Epithelial cell of proximal tubule (primary cell): ENCODE measurements at regions not wholly inside any gene's neighbourhood (a gene's known extent, or its start where the extent isn't known, plus 50 kb on each side); places are given as distances from the start of the nearest gene placed in this dataset.
"Not testable (repeated sequence)": the region's sequence is repeated elsewhere in the genome, so short reads cannot be mapped to it uniquely, and the experiment has no call there.

ENCODE experiments used
- DNase-seq: peaks from one replicate; pipeline ENCODE4 v3.0.0-alpha.2; 2011; ENCODE audit warnings: low read depth
- H3K4me3 ChIP-seq: 2 replicates; pipeline ENCODE4 v1.5.1; 2011; ENCODE audit warnings: low read depth, mild to moderate bottlenecking, low read length
- TF ChIP-seq, protein P1 (sequence below): conservative IDR thresholded peaks from 2 replicates; pipeline ENCODE4 v1.5.1; 2012; ENCODE audit warnings: low read depth, mild to moderate bottlenecking, low read length

DNA sequence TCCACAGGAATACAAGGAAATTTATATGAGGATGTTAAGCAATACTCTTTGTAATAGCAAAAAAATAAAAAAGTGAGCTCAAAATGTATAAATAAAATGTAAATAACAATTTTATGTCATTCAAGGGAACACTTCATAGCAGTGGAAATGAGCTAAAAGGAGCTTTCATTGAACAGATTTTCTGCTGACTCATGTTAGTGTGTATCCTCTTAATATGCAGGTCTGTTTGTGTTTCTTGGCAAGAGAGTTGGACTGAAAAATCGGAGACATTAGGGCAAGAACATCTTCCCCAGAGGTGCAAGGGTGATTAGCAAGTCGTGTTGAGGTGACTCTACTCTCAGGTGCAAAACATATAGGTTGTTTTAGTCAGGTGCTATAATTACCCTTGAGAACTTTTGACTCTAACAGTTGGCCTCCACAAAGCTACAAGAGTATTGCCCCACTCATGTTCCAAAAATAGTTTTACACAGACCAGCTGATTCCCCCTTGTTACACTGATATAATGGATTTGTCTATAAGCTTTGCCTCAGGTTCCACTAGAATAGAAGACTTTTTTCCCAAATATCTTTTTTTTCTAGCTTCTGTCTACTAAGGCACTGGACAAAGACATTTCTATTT, 702.9 kb downstream of the TENT5A start:
- no peak overlapping the region for H3K4me3 ChIP-seq
- no peak for DNase-seq
- TF ChIP-seq, protein P1, sequence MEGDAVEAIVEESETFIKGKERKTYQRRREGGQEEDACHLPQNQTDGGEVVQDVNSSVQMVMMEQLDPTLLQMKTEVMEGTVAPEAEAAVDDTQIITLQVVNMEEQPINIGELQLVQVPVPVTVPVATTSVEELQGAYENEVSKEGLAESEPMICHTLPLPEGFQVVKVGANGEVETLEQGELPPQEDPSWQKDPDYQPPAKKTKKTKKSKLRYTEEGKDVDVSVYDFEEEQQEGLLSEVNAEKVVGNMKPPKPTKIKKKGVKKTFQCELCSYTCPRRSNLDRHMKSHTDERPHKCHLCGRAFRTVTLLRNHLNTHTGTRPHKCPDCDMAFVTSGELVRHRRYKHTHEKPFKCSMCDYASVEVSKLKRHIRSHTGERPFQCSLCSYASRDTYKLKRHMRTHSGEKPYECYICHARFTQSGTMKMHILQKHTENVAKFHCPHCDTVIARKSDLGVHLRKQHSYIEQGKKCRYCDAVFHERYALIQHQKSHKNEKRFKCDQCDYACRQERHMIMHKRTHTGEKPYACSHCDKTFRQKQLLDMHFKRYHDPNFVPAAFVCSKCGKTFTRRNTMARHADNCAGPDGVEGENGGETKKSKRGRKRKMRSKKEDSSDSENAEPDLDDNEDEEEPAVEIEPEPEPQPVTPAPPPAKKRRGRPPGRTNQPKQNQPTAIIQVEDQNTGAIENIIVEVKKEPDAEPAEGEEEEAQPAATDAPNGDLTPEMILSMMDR: no peak

DNA sequence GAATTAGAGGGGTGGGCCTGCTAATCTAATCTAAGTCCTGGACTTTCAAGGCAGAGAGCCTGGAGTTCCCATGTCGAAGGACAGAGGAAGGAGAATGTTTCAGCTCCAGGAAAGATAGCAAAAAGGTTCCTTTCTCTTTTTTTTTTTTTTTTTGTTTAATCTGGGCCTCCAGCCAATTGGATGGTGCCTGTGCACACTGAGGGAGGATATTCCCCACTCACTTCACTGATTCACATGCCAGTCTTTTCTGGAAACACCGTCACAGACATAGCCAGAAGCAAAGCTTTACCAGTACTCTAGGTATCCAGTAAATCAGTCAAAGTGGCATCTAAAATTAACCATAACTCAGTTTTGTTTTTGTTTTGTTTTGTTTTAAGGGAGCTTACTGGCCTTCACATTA, 721.1 kb downstream of the TENT5A start:
- DNase-seq: no peak
- no peak overlapping the region for H3K4me3 ChIP-seq
- TF ChIP-seq, protein P1: no peak

DNA sequence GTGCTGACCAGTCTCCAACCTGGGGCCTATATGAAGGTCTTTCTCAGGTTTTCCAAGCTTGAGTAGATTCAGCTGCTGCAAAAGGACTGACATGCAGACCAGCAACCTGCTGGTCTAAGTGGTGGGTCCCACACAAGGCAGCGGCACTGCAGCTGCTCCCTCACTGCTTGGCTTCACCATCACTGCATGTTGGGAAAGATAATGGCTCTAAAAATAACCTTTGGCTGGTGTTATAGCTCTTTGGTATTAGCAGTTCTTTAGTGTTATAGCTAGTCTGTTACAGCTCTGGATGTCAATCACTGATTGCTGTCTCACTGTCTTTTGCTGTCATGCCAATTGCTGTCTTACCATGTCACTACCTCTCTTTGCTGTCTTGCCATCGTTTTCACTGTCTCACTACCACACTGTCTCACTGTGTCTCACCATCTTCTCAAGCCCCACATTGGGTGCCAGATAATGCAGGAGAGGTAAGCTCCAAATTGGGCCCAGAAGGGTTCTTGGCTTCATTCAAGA, 726.4 kb downstream of the TENT5A start:
- no peak for DNase-seq
- no peak overlapping the region for H3K4me3 ChIP-seq
- TF ChIP-seq, protein P1: no peak

DNA sequence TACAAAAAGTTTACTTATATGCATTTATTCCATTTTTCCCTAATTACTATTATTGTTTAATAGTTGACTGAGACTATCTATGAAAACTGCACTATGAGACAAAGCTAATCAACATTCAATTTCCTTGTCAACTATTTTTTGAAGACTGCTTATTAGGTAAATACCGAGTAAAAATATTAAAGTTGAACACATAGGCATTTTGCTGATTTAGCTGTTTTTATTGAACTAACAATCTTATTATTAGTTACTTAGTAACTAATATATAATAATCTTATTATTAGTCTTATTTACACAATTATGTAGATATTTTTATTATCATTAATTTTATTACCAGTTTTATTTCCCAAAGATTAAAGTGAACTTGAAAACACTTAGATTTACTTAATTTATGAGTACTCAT, 728.8 kb downstream of the TENT5A start:
- TF ChIP-seq, protein P1: no peak
- no peak overlapping the region for H3K4me3 ChIP-seq
- no peak for DNase-seq

DNA sequence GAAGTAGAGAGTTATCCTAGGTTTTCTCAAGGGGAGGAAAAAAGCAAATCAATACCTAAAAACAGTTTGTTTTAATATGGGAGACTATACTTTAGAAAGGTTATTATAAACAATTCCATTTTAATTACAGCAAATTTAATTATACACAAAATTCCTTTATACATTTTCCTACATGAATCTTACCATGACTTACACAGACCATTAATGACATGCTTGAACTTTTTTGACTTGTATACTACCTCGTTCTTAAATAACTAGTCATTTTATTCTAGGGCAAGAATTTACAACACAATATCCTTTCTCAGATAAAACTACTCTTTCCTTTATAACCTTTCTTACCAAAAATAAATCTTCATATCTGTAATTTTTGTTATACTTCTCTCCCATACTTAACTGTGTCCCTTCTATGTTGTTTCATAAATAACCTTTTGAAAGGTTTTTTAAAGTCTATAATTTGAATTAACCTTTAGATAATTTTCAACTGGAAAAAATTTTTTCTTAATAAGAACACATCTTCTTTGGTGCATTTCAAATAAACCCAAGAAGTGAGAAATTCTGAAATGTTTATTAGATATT, 729.4 kb downstream of the TENT5A start:
- no peak for DNase-seq
- TF ChIP-seq, protein P1: no peak
- no peak overlapping the region for H3K4me3 ChIP-seq

DNA sequence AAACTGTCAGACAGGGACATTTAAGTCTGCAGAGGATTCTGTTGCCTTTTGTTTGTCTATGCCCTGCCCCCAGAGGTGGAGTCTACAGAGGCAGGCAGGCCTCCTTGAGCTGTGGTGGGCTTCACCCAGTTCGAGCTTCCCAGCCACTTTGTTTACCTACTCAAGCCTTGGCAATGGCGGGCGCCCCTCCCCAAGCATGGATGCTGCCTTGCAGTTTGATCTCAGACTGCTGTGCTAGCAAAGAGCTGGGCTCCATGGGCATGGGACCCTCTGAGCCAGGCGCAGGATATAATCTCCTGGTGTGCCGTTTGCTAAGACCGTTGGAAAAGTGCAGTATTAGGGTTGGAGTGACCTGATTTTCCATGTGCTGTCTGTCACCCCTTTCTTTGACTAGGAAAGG, 734.9 kb downstream of the TENT5A start:
- not testable (repeated sequence) for H3K4me3 ChIP-seq, DNase-seq

DNA sequence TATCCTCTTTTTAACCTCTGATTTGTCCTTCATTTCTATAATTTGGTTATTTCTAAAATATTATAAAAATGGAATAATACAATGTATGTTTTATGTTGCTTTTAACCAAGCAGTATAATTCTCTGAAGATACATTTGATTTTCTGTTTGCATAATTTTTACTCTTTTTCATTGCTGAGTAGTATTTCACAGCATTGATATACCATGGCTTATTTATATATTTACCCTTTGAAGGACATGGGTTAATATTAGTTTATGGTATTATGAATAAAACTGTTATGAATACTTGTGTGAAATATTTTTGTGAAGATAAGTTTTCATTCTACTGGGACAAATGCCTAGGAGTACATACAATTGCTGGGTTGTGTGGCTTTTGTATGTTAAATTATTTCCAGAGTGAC, 748.6 kb downstream of the TENT5A start:
- DNase-seq: no peak
- TF ChIP-seq, protein P1: no peak
- no peak overlapping the region for H3K4me3 ChIP-seq
